ENCODE measurements at regions not wholly inside any gene's neighbourhood (a gene's known extent, or its start where the extent isn't known, plus 50 kb on each side); places are given as distances from the start of the nearest gene placed in this dataset.

DNA sequence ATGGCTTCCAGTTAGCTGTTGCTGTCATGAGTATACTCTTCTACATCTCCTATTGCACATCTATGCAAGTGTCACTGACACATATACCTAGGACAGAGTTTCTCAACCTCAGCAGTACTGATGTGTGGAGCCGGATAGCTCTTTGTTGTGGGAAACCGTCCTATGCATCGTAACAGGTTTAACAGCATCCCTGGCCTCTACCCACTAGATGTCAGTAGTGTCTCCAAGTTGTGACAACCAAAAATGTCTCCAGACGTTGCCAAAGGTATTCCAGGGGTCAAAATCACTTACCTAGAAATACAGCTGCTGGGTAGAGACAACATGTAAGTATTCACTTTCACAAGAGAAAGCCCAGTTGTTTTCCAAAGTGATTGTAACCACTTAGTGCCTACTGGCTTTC, 637.6 kb downstream of the RNF144B start:
- H3K27me3 ChIP-seq: no peaks in the 10 kb centered on the region
- TF ChIP-seq, protein P1, sequence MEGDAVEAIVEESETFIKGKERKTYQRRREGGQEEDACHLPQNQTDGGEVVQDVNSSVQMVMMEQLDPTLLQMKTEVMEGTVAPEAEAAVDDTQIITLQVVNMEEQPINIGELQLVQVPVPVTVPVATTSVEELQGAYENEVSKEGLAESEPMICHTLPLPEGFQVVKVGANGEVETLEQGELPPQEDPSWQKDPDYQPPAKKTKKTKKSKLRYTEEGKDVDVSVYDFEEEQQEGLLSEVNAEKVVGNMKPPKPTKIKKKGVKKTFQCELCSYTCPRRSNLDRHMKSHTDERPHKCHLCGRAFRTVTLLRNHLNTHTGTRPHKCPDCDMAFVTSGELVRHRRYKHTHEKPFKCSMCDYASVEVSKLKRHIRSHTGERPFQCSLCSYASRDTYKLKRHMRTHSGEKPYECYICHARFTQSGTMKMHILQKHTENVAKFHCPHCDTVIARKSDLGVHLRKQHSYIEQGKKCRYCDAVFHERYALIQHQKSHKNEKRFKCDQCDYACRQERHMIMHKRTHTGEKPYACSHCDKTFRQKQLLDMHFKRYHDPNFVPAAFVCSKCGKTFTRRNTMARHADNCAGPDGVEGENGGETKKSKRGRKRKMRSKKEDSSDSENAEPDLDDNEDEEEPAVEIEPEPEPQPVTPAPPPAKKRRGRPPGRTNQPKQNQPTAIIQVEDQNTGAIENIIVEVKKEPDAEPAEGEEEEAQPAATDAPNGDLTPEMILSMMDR (IDR thresholded peaks at IDR 0.05): peak; percentile 57 to 71 (median 60)
- no peak for TF ChIP-seq EP300 (IDR thresholded peaks at IDR 0.05)
- intact Hi-C loops (cut with DNase I): loop anchor here (5.0 kb wide), 1 partner anchor 833 kb away; no protein-coding TSS in a partner anchor
- H3K4me1 ChIP-seq: peaks cover 0 to 7% (median 6%) of the 10 kb centered on the region in 4 donors
- H3K27ac ChIP-seq (replicated peaks in 1 of 4): no peak overlapping the region
- H3K4me3 ChIP-seq: no peak overlapping the region
- no peaks in the 10 kb centered on the region for H3K9me3 ChIP-seq
- WGBS: 25% methylated on average over 1 of the region's 4 CpGs
- no peak for DNase-seq (ENCODE audit: extremely low spot score)
- no peaks in the 10 kb centered on the region for H3K36me3 ChIP-seq

- no peaks in the 10 kb centered on the region for H3K36me3 ChIP-seq
- no peak for DNase-seq (ENCODE audit: extremely low spot score)
- H3K9me3 ChIP-seq: no peaks in the 10 kb centered on the region
- intact Hi-C loops (cut with DNase I): no loop called here
- H3K4me1 ChIP-seq: peaks cover 8 to 21% (median 21%) of the 10 kb centered on the region in 4 donors
- H3K27ac ChIP-seq (replicated peaks in 1 of 4): no peak overlapping the region
- WGBS: 62% methylated on average over 3 of the region's 3 CpGs
- H3K4me3 ChIP-seq: no peak overlapping the region
- H3K27me3 ChIP-seq: no peaks in the 10 kb centered on the region
- TF ChIP-seq POLR2AphosphoS5 (IDR thresholded peaks at IDR 0.05) (no peak), POLR2A (IDR thresholded peaks at IDR 0.05; ENCODE audit: low read depth) (no peak), EP300 (IDR thresholded peaks at IDR 0.05) (no peak)
- TF ChIP-seq, protein P1 (IDR thresholded peaks at IDR 0.05): no peak
These were observed 641.1 kb downstream of the RNF144B start for GRCh38 chr6:19028201-19028600.

- TF ChIP-seq POLR2A (IDR thresholded peaks at IDR 0.05; ENCODE audit: low read depth) (no peak), EP300 (IDR thresholded peaks at IDR 0.05) (no peak), POLR2AphosphoS5 (IDR thresholded peaks at IDR 0.05) (no peak)
- TF ChIP-seq, protein P1 (IDR thresholded peaks at IDR 0.05): no peak
- H3K27me3 ChIP-seq: no peaks in the 10 kb centered on the region
- intact Hi-C loops (cut with DNase I): no loop called here
These were observed 645.6 kb downstream of the RNF144B start for GRCh38 chr6:19032591-19033295.

DNA sequence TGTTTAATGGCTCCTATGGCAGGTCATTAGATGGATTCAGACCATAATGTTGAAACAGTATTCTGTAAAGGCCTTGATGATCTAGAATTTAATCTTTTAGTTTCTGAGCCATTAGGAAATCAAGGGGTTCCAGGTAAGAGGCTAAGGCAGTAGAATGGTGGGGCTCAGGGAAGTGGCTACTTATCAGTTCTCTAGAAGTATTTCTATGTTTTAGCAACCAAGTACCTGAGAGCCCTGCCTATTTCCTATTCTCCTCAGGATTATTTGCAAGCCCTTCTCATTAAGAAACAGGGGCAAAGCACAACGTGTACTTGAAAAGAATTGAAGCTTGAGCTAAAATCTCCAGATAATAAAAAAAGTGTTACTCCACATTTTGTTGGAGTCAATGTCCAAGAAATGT, 646.5 kb downstream of the RNF144B start:
- H3K9me3 ChIP-seq: no peaks in the 10 kb centered on the region
- WGBS: 86% methylated on average over 1 of the region's 1 CpG
- no peak overlapping the region for H3K4me3 ChIP-seq
- intact Hi-C loops (cut with DNase I): no loop called here
- H3K36me3 ChIP-seq: no peaks in the 10 kb centered on the region
- no peak for DNase-seq (ENCODE audit: extremely low spot score)
- peaks cover 23 to 48% (median 43%) of the 10 kb centered on the region in 4 donors for H3K4me1 ChIP-seq
- H3K27ac ChIP-seq (replicated peaks in 1 of 4): peak overlapping the region in 3 of 4 donors; percentile 49 to 78 (median 70)
- TF ChIP-seq, protein P1 (IDR thresholded peaks at IDR 0.05): no peak
- TF ChIP-seq POLR2AphosphoS5 (IDR thresholded peaks at IDR 0.05) (no peak), POLR2A (IDR thresholded peaks at IDR 0.05; ENCODE audit: low read depth) (no peak), EP300 (IDR thresholded peaks at IDR 0.05) (no peak)
- no peaks in the 10 kb centered on the region for H3K27me3 ChIP-seq

More at GRCh38 chr6:19032591-19033295, 645.6 kb downstream of the RNF144B start:
- H3K4me1 ChIP-seq: peaks cover 23 to 44% (median 43%) of the 10 kb centered on the region in 4 donors
- no peaks in the 10 kb centered on the region for H3K9me3 ChIP-seq
- H3K4me3 ChIP-seq: no peak overlapping the region
- H3K36me3 ChIP-seq: no peaks in the 10 kb centered on the region
- DNase-seq (ENCODE audit: extremely low spot score): no peak
- H3K27ac ChIP-seq (replicated peaks in 1 of 4): peak overlapping the region; percentile 11 to 70 (median 42)

Measured in esophagus muscularis mucosa (tissue), 4 donors.